Stromal cell of bone marrow (primary cell): ENCODE measurements at regions not wholly inside any gene's neighbourhood (a gene's known extent, or its start where the extent isn't known, plus 50 kb on each side); places are given as distances from the start of the nearest gene placed in this dataset.
A peak's percentile ranks its signal among the peaks of the same experiment; 100 is the strongest.
"Not testable (repeated sequence)": the region's sequence is repeated elsewhere in the genome, so short reads cannot be mapped to it uniquely, and the experiment has no call there.

Experiments
- DNase-seq: peaks from one replicate; pipeline ENCODE4 v3.0.0-alpha.2; 2012; ENCODE audit warnings: low read depth

DNA sequence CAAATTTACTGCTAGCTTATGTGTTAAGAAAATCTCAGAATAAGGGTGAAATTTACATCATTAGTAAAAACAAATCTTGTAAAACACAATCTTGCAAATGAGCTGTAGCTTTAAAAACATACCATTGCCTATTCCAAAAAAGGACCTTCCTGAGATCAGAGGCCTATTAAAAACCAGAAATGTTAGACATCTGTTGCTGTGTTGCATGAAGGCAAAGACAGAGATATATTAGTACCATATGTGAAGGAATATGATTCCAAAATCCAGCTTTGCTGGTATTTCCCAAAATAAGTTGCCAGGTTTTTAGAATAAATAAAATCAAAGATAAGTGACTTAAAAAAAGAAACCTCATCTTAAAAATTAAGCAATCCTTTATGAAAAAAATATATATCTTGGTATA is 504.1 kb upstream of the CDIN1 start:
- no peak for DNase-seq

DNA sequence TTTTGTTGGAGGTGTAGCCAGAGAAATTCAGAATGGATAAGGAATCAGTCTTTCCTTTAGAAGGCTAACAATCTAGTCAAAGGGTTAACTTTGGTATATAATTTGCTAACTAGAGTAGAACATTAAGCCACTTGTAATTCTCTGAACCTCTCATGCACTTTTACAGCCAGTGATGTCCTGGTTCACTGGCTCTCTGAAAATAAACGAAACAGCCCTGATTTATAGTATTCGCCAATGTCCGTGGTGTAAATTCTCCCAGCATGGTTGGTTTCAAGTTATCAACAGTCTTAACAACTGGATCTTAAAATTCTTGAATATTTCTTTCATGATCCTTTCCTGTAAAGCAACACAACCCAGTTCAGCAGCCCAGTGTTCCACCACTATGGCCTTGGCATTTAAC is 500.4 kb upstream of the CDIN1 start:
- DNase-seq: no peak

DNA sequence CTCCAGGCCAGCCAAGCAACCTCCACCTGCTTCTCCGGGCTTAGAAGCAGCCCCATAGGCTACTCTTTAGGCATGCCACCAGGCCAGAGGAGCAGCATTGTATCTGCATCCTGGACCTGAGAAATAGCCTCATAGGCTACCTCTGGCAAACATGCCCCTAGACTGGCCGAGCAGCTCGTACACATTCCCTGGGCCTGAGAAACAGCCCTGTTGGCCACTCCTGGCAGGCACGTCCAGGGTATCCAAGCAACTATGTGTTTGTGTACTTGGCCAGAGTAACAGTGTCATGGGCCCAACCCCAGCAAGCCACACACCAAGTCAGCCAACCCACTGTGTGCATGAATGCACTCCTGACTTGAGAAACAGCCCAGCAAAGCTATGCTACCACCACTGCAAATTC is 498.7 kb upstream of the CDIN1 start:
- no peak for DNase-seq

DNA sequence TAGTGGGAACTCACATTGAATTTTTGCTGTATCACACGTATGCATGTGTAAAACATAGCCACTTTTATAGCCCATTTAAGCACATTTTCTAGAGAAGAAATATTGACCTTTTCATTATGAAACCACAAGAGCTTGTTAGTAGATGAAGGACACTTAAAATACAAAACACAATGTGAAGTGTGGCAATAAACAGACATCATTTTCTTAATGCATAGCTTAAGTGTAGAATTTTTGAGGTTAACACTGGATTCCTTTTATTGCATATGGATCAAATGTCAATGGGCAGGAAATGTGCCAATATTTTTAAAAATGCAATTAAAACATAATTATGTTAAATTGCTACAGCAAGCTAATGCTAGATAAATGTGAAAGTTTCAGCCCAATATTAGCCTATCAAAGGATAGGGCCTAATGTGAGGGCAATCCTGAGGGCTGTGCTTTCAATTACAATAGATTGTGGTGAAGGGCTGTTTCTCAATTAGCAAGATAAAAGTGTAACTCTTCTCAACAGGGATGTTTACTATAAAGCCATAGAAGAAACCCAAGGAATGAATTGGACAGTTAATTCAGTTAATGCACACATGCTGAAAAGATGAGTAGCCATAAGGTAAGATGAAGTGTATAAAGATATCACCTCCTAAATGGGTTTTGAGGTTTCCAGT is 489.0 kb upstream of the CDIN1 start:
- no peak for DNase-seq

DNA sequence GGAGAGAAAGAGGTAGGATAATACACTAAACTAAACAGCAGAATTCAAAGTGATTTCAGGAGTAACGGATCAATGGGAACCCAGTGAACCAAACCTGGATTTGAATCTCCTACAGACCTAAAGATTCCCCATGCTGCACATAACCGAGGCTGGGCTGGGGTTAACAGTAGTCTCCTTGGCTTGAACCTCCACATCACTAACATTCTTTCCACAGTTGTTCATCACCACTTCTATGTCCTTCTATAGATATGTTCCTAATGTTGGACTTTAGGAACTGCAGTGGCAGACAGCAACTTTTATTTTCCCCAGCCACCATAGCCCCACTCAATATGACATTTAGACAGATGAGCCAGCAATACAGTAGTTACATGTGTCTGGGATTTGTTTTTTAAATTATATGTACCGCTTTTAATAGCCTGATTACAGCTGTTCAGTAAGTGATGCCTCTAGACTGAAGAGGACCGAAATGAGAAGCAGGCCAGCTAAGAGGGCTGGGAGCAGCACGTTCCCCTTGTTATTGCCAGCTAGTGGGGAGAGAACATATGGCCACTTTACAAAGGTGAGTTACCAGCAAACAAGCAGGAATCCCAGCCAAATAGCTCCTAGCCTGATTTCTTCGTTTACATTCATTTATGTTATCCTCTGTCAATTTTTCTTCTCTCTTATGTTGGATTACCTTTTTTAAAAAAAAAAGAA is 472.6 kb upstream of the CDIN1 start:
- DNase-seq: no peak

DNA sequence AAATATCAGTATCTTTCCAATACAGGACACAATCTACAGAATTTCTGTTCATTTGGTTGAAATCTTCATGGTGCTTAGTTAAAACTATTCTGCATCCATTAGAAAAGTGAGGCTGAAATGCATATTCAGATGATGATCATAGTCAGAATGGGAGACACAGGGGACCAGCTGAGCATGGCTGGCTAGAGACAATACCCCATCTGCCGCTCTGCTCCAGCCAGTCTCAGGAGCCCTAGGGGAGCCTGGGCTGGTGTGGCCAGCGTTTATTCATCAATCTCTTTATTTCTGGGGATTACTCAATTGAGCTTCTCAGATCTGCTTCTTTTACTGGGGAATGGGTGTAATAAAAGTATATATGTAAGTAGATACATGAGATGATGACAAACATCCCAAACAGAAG is 470.9 kb upstream of the CDIN1 start:
- no peak for DNase-seq

DNA sequence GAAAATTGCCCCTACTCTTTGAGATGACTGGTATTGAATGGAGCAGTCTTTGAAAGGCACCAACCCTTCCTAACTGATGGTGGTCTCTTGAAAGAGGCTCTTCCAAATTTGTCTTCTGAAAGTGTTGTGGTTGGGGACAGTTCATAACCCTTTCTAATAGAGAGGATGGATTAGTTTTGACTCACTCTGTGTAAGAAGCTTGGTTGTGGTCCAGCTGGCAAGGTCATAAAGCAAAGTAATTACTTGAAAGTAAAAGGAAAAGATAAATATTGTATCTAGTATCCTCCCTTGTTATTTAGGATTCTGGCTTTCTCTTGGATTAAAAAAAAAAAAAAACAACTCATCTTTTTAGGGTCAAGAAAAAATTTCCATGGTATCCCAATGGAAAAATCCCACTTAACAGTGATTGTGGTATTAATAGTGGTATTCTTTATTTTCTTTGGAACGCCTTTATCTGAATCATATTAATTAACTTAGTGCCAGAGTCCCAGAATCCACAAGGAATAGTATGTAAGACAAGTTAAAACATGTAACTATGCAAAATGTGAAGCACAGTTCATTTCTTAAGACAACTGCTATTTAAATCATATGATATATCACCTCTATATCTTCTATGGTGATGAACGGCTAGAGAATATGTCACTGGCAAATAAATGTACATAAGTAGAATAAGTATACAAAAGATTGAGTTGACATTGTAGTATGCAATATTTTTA is 469.3 kb upstream of the CDIN1 start:
- DNase-seq: peak; percentile 61

- DNase-seq: no peak
These were observed 468.8 kb upstream of the CDIN1 start for GRCh38 chr15:36110659-36110993.

DNA sequence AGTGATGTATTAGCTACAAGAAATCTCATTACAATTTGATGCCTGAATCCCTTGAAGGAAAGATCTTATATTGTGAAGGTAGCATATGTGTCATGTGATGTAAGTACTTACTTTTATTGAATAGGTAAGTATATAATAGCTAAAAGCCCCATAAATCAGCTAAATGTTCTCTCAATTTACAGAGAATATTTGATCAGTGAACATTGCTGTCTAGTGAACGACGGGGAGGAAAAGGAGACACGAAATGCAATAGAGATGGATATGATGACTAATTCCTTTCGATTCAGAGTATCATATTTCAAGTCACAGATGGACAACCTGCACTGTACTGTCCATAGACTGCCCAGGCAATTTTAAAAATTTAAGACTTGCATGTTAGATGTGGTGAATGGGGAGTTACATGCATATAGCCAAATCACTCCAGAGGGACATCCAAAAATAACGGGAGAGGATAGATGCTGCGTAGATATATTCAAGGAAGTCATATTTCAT is 462.1 kb upstream of the CDIN1 start:
- DNase-seq: no peak

DNA sequence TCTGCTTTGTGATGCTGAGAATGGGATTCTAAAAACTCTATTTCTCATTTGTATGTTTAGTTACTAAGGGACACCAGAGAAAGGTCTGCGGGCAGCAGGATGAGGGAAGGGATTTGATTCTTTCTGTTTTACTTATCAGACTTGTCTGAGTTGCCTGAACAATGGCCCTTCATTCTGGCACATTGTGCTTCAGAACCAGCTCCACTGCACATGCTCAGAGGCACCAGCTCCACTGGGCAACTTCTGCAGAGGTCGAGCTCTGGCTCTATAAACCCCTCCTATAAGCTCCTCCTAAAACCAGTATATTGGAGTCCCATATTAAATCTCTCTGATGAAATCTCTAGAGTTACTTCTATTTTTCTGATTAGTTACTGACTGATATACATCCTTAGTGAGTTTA is 453.2 kb upstream of the CDIN1 start:
- no peak for DNase-seq

DNA sequence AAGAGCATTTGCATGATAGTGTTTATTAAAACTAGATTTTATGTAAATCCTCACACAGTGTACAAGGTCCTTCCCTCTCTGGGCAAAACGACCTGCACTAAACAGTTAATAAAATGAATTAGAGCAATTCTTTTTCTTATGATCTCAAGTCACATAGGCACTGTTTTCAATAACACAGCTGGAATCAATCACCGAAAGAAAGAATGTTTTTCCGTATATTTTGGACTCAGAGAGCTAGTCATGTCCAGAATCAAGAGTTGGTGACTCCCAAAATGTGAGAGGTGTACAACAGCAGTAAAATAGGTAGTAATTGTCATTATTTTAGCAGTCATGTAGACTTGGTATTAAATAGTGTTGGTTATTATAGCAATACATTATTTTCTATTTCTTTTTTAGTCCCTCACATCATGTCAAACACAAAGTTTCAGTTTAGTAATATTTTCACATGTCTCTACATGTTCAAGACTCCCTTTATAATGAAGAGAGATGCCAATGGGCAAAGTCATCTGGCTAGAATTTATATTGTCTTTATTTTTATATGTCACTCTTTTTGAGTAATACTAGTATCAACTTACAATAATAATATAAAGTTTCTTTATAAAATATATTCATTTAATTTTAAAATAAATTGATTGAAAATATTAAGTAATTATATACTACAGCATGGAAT is 448.6 kb upstream of the CDIN1 start:
- DNase-seq: no peak

DNA sequence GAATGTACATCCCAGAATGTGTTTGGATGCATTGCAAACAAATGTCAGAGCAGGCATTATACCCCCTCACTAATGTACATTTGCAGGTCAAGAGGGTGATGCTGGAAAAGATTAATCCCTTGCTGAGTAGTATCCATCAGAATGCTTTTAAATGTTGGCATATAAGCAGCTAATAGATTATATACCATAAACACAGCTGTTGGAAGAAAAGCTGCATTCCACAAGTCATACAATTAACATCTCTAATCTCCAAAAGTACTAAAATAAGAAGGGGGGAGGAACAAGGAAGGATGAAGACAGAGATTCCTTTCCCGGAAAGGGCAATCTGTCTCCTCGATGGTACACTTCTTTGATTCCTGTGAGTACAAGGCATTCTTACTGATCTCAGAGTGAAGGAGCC is 445.7 kb upstream of the CDIN1 start:
- no peak for DNase-seq

GRCh38 chr15:36136049-36136448 is 443.4 kb upstream of the CDIN1 start:
- DNase-seq: no peak

DNA sequence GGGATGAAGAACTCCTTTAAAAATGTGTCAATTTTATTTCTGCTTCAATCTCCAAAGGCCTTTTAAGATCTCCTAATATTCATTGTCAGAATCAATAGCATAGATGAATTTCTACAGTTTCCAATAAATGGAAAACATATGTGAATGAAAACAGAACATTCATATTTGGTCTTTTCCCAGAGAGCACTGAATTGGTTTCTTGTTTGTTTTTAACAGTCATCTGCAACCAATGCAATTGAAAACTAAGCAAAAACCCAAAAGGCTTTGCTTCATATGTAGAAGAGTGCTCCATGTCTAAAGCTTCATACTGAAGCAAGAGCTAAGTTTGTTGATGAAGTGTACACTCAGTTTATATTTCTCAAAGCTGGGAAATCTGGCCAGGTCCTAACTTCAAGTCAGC is 426.5 kb upstream of the CDIN1 start:
- no peak for DNase-seq

DNA sequence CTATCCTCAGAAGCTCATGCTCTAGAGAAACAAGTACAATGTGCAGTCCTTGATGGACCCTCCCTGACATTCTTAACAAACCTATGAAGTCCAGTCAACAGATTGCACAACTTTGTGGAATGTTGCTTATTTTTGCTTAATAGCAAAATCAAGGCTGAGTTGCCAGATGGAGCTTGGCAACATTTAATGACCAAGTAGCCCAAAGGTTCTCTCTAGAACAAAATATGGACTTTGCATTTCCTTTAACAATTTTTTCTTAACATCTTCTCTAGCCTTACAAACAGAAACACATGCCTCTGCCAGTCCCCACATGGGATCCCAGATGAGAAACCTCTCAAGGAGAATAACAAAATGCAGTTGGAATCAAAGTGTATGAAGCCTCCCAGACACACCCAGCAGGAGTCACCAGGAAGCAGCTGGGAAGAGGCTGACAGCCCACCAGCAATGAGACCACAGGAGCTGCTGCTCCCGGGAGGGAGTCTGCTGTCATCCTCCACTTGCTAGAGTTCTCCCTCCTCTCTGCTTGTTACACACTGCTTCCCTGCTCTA is 422.5 kb upstream of the CDIN1 start:
- no peak for DNase-seq

DNA sequence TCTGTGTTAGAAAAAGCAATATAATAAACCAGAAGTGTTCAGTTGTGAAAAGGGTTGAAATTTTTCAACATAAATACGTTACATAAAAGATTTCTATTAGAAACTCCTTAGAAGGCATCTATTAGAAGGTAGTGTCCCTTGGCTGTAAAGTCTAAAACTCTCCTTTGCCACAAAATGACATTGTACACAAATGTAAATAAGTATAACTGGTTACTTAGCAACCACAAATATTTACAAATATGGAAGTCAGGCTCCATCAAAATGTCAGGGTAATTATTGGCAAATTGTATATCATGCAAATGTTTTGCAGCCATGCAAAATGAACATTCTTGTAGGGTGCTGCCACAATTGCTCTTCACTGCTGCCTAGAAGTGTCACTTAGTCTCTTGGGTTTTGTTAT is 419.1 kb upstream of the CDIN1 start:
- DNase-seq: no peak

- DNase-seq: no peak
These were observed 418.3 kb upstream of the CDIN1 start for GRCh38 chr15:36161108-36161507.

GRCh38 chr15:36161771-36162212 is 417.6 kb upstream of the CDIN1 start:
- DNase-seq: peak; percentile 36

GRCh38 chr15:36163983-36164382 is 415.4 kb upstream of the CDIN1 start:
- not testable (repeated sequence) for DNase-seq

DNA sequence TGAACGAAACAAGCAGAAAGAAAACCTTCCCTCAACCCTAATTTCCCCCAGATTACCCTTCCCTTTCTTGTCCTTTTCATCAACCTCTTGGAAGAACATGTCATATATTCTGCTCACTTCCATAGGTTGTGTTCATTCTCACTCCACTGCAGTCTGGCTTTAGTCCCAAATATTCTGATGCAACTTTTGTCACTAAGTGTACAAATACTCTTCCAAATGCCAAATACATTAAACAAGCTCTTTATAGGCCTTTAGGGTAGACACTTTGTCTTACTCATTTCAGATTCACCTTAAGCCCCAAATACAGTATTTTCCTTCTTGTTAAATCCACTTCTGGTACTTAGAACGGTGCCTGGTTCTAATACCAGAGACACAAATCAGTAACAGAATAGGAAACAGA is 406.5 kb upstream of the CDIN1 start:
- DNase-seq: no peak

DNA sequence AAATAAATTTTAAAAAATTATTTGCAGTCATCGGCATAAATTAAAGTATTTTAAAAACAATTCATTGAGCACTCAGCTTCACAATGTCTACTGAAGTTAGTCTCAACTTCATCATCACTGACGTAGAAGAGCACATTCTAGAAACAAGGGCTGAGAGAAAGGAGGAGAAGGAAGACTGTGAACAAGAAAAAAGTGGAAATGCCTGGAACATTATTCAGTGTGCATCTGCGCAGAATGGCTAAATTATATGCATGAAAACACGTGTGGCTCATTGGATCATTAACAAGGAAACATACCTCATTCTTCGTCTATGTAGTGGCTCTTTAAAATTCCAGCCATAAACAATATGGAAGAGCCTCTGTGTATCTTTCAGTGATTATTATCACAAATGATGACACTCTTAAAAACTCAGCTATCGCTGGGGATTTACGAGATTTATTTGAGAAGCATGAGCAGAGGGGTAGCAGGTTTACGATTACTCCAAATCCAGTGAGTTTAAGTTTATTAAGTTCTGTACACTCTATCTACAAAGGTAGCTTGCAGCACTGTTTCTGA is 404.2 kb upstream of the CDIN1 start:
- no peak for DNase-seq

DNA sequence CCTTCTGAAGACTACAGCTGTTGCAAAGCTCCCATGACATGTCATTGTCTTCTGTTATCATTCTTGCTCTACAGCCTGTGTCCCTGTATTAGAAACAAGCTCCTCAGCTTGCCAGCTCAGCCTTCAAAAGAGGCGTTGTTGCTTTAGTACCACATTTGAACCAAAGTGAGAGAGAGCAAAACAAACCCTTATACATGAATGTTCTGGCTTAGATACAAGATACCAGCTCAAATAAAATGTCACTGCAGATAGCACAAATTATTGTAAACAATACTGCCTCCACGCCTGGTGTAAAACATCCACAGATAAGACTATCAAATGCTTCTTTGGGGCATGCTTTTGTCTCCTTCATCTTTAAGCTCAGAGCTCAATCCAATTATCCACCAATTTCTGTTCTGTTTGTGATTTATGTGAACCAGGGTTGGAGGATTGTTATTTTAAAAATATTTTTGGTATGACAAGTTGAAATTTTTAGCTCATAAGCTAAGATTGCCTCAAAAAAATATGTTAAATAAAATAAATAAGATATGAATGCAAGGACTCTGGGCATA is 403.6 kb upstream of the CDIN1 start:
- no peak for DNase-seq
